GM18502 (cell line): ENCODE measurements at regions not wholly inside any gene's neighbourhood (a gene's known extent, or its start where the extent isn't known, plus 50 kb on each side); places are given as distances from the start of the nearest gene placed in this dataset.
"Not testable (repeated sequence)": the region's sequence is repeated elsewhere in the genome, so short reads cannot be mapped to it uniquely, and the experiment has no call there.

ENCODE experiments used
- ATAC-seq: cut with Tn5 transposase; IDR thresholded peaks from one replicate; pipeline ENCODE4 v1.9.1; 2021; ENCODE audit warnings: mild to moderate bottlenecking; ENCODE audit not compliant: unreplicated experiment, poor library complexity

GRCh38 chr3:28575746-28576613 is 227.4 kb upstream of the AZI2 start:
- ATAC-seq: no peak

GRCh38 chr3:28576614-28577200 is 228.1 kb upstream of the AZI2 start:
- no peak for ATAC-seq

DNA sequence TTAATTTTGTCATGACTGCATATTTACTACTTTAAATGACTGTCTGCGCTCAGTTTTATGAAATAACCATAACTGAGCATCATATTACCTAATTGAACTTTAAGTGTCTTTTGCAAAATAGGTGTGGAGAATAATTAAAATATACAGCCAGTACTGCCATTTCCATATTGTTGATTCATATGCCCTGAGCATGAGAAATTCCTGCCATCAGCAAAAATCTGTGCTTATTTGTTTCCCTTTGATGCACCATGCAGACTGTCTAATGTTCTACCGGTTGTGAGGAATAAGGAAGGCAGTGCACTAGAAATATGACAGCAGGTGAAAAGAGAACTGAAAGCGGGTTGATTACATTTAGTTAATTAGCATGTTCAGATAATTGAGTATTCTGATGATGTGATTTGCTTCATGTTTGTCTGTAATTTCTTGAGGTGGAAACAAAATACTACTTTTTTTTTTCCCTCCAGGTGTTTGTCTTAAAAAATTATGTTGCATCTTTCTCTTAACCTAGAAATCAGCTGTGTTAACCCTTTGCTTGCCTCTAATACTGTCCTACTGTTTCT is 229.4 kb upstream of the AZI2 start:
- no peak for ATAC-seq

GRCh38 chr3:28586325-28586724 is 237.7 kb upstream of the AZI2 start:
- ATAC-seq: peak; percentile 74

DNA sequence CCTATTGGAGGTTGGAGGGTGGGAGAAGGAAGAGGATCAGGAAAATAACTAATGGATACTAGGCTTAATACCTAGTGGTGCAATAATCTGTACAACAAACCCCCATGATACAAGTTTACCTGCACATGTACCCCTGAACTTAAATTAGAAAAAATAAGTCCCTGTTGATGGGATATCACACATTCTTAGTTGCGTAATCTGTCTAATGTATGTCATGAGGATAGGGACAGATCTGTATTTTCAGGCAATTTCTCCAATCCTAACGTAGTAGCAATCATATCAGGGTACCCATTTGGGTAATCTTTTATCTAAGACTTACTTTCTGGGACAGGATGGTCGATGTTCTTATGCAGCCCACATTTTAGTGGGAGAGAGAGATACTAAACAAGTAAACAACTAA is 239.1 kb upstream of the AZI2 start:
- ATAC-seq: no peak

DNA sequence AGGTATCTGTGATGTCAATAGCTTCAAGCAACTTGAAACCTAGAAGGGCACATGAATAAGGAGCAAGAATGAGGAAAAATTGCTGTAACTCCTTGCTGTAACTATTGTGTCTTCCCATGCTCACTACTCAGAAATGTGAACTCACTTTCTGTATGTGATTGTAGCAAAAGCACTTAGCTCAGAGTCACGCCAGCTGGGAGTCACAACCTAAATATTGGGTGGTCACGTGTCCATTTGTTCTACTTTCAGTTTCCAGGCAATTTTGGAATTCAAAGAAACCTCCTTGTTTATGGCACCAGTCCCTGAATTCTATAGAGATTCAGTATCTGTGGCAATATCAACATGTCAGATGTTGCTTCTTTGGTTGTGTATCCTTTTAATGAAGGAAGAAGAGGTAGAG is 241.6 kb upstream of the AZI2 start:
- ATAC-seq: no peak

DNA sequence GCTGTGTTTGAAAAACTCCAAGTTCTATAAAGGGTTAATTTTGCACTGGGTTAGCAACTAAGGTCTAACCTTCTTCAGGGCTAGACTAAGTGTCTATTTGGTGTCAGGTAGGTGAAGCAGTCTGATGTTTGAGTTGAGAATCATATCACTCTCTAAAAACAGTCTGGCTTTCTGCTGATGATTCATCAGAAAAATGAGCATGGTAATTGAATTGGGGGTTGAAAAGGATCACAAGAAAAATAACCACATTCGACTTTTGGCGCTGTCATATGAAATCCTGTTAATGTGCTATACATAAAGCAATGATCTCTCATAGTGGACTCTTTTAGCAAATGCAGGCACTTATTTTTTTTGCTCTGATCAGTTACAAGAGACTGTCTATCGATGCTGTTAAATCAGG is 242.2 kb upstream of the AZI2 start:
- ATAC-seq: no peak

- ATAC-seq: no peak
Measured at GRCh38 chr3:28595372-28595771, 246.7 kb upstream of the AZI2 start.

GRCh38 chr3:28597452-28597851 is 248.8 kb upstream of the AZI2 start:
- no peak for ATAC-seq

DNA sequence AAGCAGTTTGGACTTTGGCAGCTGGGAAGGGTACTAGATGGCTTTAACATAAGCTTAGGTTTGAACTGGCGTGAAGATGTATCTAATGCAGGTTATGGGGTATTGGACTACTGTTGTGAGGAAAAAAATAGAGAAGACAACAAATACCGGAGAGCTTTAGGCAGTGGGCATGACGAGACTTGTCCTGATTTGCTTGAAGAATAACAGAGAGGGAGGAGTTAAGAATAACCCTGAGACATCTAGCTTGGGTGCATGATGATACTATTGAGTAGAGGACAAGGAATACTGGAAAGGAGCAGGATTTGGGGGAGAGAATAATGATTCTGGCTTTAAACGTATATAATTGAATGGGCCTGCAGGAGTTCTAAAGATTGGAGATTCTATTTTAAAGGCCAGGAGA is 249.5 kb upstream of the AZI2 start:
- ATAC-seq: no peak

DNA sequence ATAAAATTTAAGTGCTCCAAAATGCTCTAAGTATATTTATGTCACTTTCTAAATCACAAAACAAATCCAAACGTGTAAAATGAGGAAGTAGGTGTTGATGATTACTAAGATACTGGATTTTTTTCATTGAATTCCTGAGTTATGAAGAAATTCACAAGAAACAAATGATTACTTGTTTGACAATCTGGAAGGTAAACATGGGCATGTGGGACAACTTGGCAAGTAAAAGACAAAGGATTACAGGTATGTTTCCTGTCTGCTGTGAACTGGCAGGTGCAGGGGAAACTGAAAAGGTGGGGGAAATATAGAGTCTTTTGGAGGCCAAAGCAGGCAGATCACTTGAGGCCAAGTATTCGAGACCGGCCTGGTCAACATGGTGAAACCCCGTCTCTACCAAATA is 252.7 kb upstream of the AZI2 start:
- no peak for ATAC-seq

DNA sequence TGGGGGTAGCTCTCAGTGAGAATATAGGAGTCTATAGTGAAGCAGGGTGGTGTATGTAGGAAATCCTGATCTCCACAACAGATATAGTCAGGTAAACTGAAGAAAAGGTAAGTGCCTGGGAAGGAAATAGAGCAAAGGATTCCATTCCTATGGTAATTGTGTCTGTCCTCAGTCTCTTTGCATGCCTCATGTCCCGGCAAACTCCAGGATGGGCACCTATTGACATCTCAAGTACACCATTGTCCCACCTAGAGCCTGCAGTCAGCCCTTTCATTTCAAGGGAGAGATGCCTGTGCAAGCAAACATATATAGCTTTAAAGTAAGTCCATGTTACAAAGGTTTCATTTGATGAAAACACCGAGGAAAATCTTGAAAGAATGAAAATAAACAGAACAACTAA is 257.7 kb upstream of the AZI2 start:
- ATAC-seq: no peak

- no peak for ATAC-seq
Measured at GRCh38 chr3:28612232-28612631, 263.6 kb upstream of the AZI2 start.

GRCh38 chr3:28613511-28614106 is 265.0 kb upstream of the AZI2 start:
- no peak for ATAC-seq

- no peak for ATAC-seq
Measured at GRCh38 chr3:28615071-28615470, 266.4 kb upstream of the AZI2 start.

DNA sequence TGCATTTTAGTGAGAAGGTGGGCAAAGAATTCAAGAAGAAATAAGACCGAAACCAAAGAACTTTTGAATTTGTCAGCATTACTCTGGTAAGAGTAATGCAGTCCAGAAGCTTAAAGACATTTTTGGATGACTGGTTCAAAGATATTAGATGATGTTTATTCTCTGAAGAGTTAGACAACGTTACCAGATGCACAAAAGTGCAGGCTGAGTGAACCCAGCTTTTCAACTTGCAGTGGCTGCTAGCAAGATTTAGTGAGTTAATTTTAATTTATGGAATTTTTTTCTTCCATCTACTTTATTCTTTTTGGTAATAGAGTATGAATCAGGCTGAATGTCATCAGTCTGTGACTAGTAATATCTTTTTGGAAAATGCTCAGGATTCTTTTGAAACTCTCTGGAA is 267.3 kb upstream of the AZI2 start:
- no peak for ATAC-seq

- no peak for ATAC-seq
Measured at GRCh38 chr3:28617821-28618220, 269.2 kb upstream of the AZI2 start.

DNA sequence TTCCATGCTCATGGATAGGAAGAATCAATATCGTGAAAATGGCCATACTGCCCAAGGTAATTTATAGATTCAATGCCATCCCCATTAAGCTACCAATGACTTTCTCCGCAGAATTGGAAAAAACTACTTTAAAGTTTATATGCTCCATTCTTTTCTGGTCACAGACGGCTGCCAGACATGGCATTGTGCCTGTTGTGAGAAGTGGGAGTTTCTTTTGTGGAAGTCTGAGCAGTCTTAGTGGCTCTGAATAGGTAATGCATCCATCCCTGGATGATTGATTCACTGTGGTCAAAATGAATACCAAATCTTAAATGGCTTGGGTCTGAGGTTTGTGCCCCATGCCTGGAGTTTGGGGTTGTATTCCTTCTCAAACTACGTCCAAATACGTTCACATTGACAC is 274.5 kb upstream of the AZI2 start:
- ATAC-seq: no peak

DNA sequence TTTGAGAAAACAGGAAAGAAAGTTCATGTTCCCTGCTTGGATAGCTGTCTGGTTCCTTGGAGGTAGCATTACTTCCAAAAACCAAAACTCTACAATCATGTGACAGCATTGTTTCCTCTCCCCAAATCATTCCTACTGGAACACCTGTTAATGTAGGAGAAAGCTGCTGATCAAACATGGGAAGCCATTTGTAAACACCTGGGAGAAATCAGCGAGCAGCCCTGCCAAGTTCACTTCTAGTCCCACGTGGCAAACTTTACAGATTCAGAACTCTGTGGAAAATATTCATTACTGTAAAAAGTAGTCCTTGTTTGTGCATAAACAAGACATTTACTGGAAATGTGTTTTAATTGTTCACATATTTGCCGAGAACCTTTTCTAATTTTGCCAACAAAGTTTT is 275.5 kb upstream of the AZI2 start:
- ATAC-seq: no peak

DNA sequence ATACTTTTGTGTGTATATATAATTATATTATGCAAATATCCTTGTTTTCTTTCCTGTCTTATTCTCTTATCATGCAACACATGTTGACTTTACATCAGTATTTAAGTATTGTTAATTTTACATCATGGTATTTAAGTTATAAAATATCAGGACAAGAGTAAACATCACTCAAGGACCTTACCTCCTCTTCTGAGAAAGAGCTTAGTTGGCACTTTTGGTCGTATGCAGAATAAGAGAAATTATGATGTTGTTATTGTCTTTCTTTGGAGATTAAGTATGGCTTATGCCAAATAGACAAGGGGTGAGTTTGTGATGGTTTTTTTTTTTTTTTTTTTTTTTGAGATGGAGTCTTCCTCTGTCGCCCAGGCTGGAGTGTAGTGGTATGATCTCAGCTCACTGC is 279.2 kb upstream of the AZI2 start:
- ATAC-seq: not testable (repeated sequence)

- no peak for ATAC-seq
Measured at GRCh38 chr3:28634019-28634418, 285.4 kb upstream of the AZI2 start.
